ENCODE measurements at regions not wholly inside any gene's neighbourhood (a gene's known extent, or its start where the extent isn't known, plus 50 kb on each side); places are given as distances from the start of the nearest gene placed in this dataset.

DNA sequence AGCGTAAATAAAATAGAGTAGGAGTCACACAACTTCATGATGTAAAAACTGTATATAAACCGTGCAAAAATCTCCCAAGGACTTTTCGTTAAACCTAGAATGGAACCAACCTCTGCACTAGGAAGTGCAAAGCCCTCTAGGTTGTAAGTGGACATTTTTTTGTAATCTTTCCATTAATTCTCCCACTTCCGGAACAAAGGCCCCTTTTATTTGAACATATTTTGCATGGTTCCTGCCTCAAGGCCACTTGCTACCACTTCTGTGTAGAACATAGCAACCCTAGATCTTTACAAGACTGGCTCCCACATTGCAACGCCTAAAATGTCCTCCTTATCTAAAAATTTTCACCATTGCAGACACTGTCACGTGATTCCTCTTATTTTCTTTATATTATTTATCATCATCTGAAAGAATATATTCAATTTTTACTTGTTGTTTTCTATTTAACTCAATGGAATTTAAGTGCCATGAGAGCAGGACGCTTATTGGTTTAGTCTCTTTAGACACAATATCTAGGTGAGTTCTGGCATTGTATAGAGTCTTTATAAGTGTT, 249.6 kb upstream of the TMEFF2 start:
- H3K27ac ChIP-seq (ENCODE audit: low read length in 2 of 2), result no peak overlapping the region
- H3K9me3 ChIP-seq (ENCODE audit: control extremely low read depth in 1 of 3, control insufficient read depth in 2 of 3, insufficient read depth in 1 of 3, low read length in 2 of 3), result no peaks in the 10 kb centered on the region
- no CpG with 5 or more reads among the region's 7 CpGs for WGBS (ENCODE audit: insufficient coverage)
- Mint-ChIP-seq H3K9me3 (ENCODE audit: insufficient read depth) (no peaks in the 10 kb centered on the region), H3K4me1 (no peaks in the 10 kb centered on the region), H3K27me3 (no peaks in the 10 kb centered on the region), H3K4me3 (no peak overlapping the region), H3K27ac (no peak overlapping the region)
- no peak overlapping the region for H3K4me2 ChIP-seq (replicated peaks; ENCODE audit: low read depth, low read length, poor library complexity, severe bottlenecking)
- intact Hi-C loops (cut with micrococcal nuclease), result no loop called here
- no peak overlapping the region for H2AFZ ChIP-seq (ENCODE audit: insufficient read depth, low read depth, low read length, poor library complexity, severe bottlenecking)
- ATAC-seq (ENCODE audit: low read depth) (no peak), DNase-seq (no peak)
- CTCF ChIA-PET, result no interaction called here
- no peaks in the 10 kb centered on the region for H4K20me1 ChIP-seq (ENCODE audit: control insufficient read depth, insufficient read depth, low read length, poor library complexity, severe bottlenecking)
- H3K4me3 ChIP-seq (ENCODE audit: control extremely low read depth in 1 of 5, extremely low read depth in 1 of 5, insufficient read depth in 1 of 5, low read depth in 2 of 5, low read length in 4 of 5), result no peak overlapping the region
- no peaks in the 10 kb centered on the region for H3K79me2 ChIP-seq (ENCODE audit: control insufficient read depth, insufficient read depth, low read length)
- POLR2A ChIA-PET, result no interaction called here
- H3K4me1 ChIP-seq (ENCODE audit: control insufficient read depth in 2 of 2, insufficient read depth in 2 of 2, low read length in 2 of 2), result no peaks in the 10 kb centered on the region
- H3K9ac ChIP-seq (ENCODE audit: low read length), result no peak overlapping the region
- H3K27me3 ChIP-seq (replicated peaks in 1 of 4; ENCODE audit: control extremely low read depth in 1 of 4, control insufficient read depth in 3 of 4, insufficient read depth in 4 of 4, low read length in 3 of 4), result no peaks in the 10 kb centered on the region
- no peaks in the 10 kb centered on the region for H3K36me3 ChIP-seq (replicated peaks in 1 of 2; ENCODE audit: control extremely low read depth in 1 of 2, control insufficient read depth in 1 of 2, extremely low read depth in 1 of 2, insufficient read depth in 2 of 2, low read length in 1 of 2)
- TF ChIP-seq, protein P1, sequence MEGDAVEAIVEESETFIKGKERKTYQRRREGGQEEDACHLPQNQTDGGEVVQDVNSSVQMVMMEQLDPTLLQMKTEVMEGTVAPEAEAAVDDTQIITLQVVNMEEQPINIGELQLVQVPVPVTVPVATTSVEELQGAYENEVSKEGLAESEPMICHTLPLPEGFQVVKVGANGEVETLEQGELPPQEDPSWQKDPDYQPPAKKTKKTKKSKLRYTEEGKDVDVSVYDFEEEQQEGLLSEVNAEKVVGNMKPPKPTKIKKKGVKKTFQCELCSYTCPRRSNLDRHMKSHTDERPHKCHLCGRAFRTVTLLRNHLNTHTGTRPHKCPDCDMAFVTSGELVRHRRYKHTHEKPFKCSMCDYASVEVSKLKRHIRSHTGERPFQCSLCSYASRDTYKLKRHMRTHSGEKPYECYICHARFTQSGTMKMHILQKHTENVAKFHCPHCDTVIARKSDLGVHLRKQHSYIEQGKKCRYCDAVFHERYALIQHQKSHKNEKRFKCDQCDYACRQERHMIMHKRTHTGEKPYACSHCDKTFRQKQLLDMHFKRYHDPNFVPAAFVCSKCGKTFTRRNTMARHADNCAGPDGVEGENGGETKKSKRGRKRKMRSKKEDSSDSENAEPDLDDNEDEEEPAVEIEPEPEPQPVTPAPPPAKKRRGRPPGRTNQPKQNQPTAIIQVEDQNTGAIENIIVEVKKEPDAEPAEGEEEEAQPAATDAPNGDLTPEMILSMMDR (IDR thresholded peaks at IDR 0.05), result no peak
- no peak for TF ChIP-seq EZH2 (IDR thresholded peaks at IDR 0.05; ENCODE audit: borderline replicate concordance, insufficient read depth, low read depth, low read length, poor library complexity, severe bottlenecking)

DNA sequence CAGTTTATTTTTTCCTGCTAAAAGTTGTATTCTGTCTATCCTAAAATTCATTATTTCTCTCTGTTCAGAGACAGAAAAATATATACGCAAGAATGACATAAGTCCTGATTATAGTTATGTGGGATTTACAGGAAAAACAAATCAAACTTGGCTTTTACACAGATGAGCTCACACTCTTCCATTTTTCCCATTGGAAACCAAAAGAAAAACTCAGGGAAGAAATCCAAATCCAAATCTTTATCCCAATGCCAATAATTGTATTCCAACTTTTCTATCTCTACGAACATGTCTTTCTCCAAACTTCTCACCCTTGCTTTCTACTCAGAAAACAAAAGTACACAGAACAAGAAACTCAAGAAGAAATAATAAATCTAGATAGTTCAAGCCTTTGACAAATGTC, 249.1 kb upstream of the TMEFF2 start:
- ATAC-seq (ENCODE audit: low read depth) (no peak), DNase-seq (no peak)
- Mint-ChIP-seq H3K4me1 (no peaks in the 10 kb centered on the region), H3K27ac (no peak overlapping the region), H3K27me3 (no peaks in the 10 kb centered on the region), H3K4me3 (no peak overlapping the region), H3K9me3 (ENCODE audit: insufficient read depth) (no peaks in the 10 kb centered on the region)
- Histone ChIP-seq H3K36me3 (replicated peaks in 1 of 2; ENCODE audit: control extremely low read depth in 1 of 2, control insufficient read depth in 1 of 2, extremely low read depth in 1 of 2, insufficient read depth in 2 of 2, low read length in 1 of 2) (no peaks in the 10 kb centered on the region), H2AFZ (ENCODE audit: insufficient read depth, low read depth, low read length, poor library complexity, severe bottlenecking) (no peak overlapping the region), H3K4me1 (ENCODE audit: control insufficient read depth in 2 of 2, insufficient read depth in 2 of 2, low read length in 2 of 2) (no peaks in the 10 kb centered on the region), H3K27me3 (replicated peaks in 1 of 4; ENCODE audit: control extremely low read depth in 1 of 4, control insufficient read depth in 3 of 4, insufficient read depth in 4 of 4, low read length in 3 of 4) (no peaks in the 10 kb centered on the region), H4K20me1 (ENCODE audit: control insufficient read depth, insufficient read depth, low read length, poor library complexity, severe bottlenecking) (no peaks in the 10 kb centered on the region), H3K9ac (ENCODE audit: low read length) (no peak overlapping the region), H3K4me3 (ENCODE audit: control extremely low read depth in 1 of 5, extremely low read depth in 1 of 5, insufficient read depth in 1 of 5, low read depth in 2 of 5, low read length in 4 of 5) (no peak overlapping the region), H3K9me3 (ENCODE audit: control extremely low read depth in 1 of 3, control insufficient read depth in 2 of 3, insufficient read depth in 1 of 3, low read length in 2 of 3) (no peaks in the 10 kb centered on the region), H3K79me2 (ENCODE audit: control insufficient read depth, insufficient read depth, low read length) (no peaks in the 10 kb centered on the region), H3K4me2 (replicated peaks; ENCODE audit: low read depth, low read length, poor library complexity, severe bottlenecking) (no peak overlapping the region), H3K27ac (ENCODE audit: low read length in 2 of 2) (no peak overlapping the region)
- ChIA-PET CTCF (no interaction called here), POLR2A (no interaction called here)
- intact Hi-C loops (cut with micrococcal nuclease), result no loop called here
- no CpG with 5 or more reads among the region's 2 CpGs for whole genome bisulfite sequencing (ENCODE audit: insufficient coverage)
- TF ChIP-seq EZH2 (IDR thresholded peaks at IDR 0.05; ENCODE audit: borderline replicate concordance, insufficient read depth, low read depth, low read length, poor library complexity, severe bottlenecking), result no peak

Data from B cell (primary cell).